ENCODE measurements at regions not wholly inside any gene's neighbourhood (a gene's known extent, or its start where the extent isn't known, plus 50 kb on each side); places are given as distances from the start of the nearest gene placed in this dataset.

GRCh38 chr5:25891691-25892090 is 1146.7 kb downstream of the CDH9 start:
- TF ChIP-seq, protein P1, sequence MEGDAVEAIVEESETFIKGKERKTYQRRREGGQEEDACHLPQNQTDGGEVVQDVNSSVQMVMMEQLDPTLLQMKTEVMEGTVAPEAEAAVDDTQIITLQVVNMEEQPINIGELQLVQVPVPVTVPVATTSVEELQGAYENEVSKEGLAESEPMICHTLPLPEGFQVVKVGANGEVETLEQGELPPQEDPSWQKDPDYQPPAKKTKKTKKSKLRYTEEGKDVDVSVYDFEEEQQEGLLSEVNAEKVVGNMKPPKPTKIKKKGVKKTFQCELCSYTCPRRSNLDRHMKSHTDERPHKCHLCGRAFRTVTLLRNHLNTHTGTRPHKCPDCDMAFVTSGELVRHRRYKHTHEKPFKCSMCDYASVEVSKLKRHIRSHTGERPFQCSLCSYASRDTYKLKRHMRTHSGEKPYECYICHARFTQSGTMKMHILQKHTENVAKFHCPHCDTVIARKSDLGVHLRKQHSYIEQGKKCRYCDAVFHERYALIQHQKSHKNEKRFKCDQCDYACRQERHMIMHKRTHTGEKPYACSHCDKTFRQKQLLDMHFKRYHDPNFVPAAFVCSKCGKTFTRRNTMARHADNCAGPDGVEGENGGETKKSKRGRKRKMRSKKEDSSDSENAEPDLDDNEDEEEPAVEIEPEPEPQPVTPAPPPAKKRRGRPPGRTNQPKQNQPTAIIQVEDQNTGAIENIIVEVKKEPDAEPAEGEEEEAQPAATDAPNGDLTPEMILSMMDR (conservative IDR thresholded peaks at IDR 0.05; ENCODE audit: control insufficient read depth, insufficient read depth, low read depth, low read length): no peak
- DNase-seq (ENCODE audit: low read depth): no peak

GRCh38 chr5:25881318-25882036 is 1156.9 kb downstream of the CDH9 start:
- H3K4me3 ChIP-seq (ENCODE audit: control insufficient read depth, low read depth, low read length): no peak overlapping the region
- TF ChIP-seq, protein P1 (conservative IDR thresholded peaks at IDR 0.05; ENCODE audit: control insufficient read depth, insufficient read depth, low read depth, low read length): no peak
- no peak for DNase-seq (ENCODE audit: low read depth)

More at GRCh38 chr5:25891691-25892090, 1146.7 kb downstream of the CDH9 start:
- no peak overlapping the region for H3K4me3 ChIP-seq (ENCODE audit: control insufficient read depth, low read depth, low read length)

DNA sequence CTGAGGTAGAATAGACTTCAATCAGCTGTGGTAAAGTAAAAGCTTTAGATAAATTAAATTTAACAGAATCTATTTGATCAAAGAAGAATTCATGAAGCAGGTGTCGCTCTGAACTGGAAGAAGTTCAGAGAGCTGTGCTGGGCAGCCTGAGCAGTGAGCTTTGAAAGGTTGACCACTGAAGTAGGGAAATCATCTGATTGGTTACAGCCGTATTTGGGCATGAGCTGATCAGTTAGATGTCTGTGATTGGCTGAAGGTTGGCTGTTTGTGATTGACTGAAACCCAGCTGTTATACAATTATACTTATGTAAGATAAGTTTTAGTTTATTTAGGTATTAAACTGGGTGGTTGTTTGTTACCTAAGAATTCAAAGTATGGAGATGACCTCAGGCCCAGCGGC is 1174.6 kb downstream of the CDH9 start:
- no peak overlapping the region for H3K4me3 ChIP-seq (ENCODE audit: control insufficient read depth, low read depth, low read length)
- TF ChIP-seq, protein P1 (conservative IDR thresholded peaks at IDR 0.05; ENCODE audit: control insufficient read depth, insufficient read depth, low read depth, low read length): no peak
- no peak for DNase-seq (ENCODE audit: low read depth)

- TF ChIP-seq, protein P1 (conservative IDR thresholded peaks at IDR 0.05; ENCODE audit: control insufficient read depth, insufficient read depth, low read depth, low read length): no peak
- H3K4me3 ChIP-seq (ENCODE audit: control insufficient read depth, low read depth, low read length): no peak overlapping the region
- no peak for DNase-seq (ENCODE audit: low read depth)
These were observed 1176.1 kb downstream of the CDH9 start for GRCh38 chr5:25862276-25862675.

- TF ChIP-seq, protein P1 (conservative IDR thresholded peaks at IDR 0.05; ENCODE audit: control insufficient read depth, insufficient read depth, low read depth, low read length): no peak
- DNase-seq (ENCODE audit: low read depth): no peak
- H3K4me3 ChIP-seq (ENCODE audit: control insufficient read depth, low read depth, low read length): no peak overlapping the region
These were observed 1180.4 kb downstream of the CDH9 start for GRCh38 chr5:25858019-25858418.

DNA sequence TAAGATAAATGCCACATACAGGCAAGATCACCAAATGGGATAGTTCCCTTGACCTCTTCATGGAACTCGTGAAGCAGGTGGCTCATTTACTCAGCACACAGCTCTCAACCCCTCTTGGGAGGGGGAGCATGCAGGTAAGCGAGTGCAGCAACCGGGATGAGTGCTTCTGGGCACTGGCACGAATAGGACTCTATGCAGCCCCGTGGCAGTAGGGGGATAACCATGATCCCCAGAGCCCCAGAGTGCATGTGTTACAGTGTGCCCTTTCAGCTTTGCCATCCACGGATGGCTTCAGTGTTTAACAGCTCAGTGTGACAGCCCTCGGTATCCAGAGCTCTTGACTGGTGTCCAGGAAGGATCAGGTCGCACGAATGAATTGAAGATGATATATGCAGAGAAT is 1187.1 kb downstream of the CDH9 start:
- no peak overlapping the region for H3K4me3 ChIP-seq (ENCODE audit: control insufficient read depth, low read depth, low read length)
- DNase-seq (ENCODE audit: low read depth): no peak
- TF ChIP-seq, protein P1 (conservative IDR thresholded peaks at IDR 0.05; ENCODE audit: control insufficient read depth, insufficient read depth, low read depth, low read length): no peak

All from fibroblast of mammary gland (primary cell).